Liver (tissue), 7 donors: ENCODE measurements at regions not wholly inside any gene's neighbourhood (a gene's known extent, or its start where the extent isn't known, plus 50 kb on each side); places are given as distances from the start of the nearest gene placed in this dataset.

Source experiments
- DNase-seq: peaks from one replicate; pipeline ENCODE4 v3.0.0-alpha.2; 2017; ENCODE audit warnings: low spot score
- H3K27ac ChIP-seq, 2 donors: one replicate each; pipeline ENCODE4 v1.7.0; 2013; ENCODE audit warnings: inconsistent platforms in 2 of 2, low read length in 2 of 2, control low read depth in 1 of 2, low read depth in 1 of 2, mild to moderate bottlenecking in 1 of 2
- H3K27me3 ChIP-seq, 4 donors: one replicate each; pipeline versions ENCODE4 v1.6.1 to v1.7.0; 2013; ENCODE audit warnings: low read length in 3 of 4, inconsistent platforms in 1 of 4, mild to moderate bottlenecking in 1 of 4, moderate library complexity in 1 of 4; ENCODE audit not compliant: control insufficient read depth in 4 of 4, insufficient read depth in 4 of 4
- H3K36me3 ChIP-seq, 4 donors: one replicate each; pipeline versions ENCODE4 v1.6.1 to v1.7.0; 2013; ENCODE audit warnings: low read length in 3 of 4, mild to moderate bottlenecking in 3 of 4, low read depth in 1 of 4, moderate library complexity in 1 of 4; ENCODE audit not compliant: control insufficient read depth in 4 of 4, insufficient read depth in 3 of 4
- H3K4me1 ChIP-seq, 4 donors: one replicate each; pipeline versions ENCODE4 v1.6.1 to v1.7.0; 2013; ENCODE audit warnings: low read length in 3 of 4, mild to moderate bottlenecking in 3 of 4, moderate library complexity in 1 of 4; ENCODE audit not compliant: control insufficient read depth in 4 of 4, insufficient read depth in 4 of 4
- H3K4me3 ChIP-seq, 3 donors: one replicate each; pipeline versions ENCODE4 v1.6.1 to v1.7.0; 2013; ENCODE audit warnings: low read length in 3 of 3, control low read depth in 1 of 3, low read depth in 1 of 3, mild to moderate bottlenecking in 1 of 3
- H3K9ac ChIP-seq, 2 donors: one replicate each; pipeline ENCODE4 v1.7.0; 2013; ENCODE audit warnings: low read length in 2 of 2, mild to moderate bottlenecking in 2 of 2, moderate library complexity in 2 of 2, control low read depth in 1 of 2, low read depth in 1 of 2
- H3K9me3 ChIP-seq, 4 donors: one replicate each; pipeline versions ENCODE4 v1.6.1 to v1.7.0; 2013; ENCODE audit warnings: low read length in 3 of 4; ENCODE audit not compliant: control insufficient read depth in 4 of 4
- HNF4A ChIP-seq, 2 donors: conservative IDR thresholded peaks; 2 replicates each; pipeline ENCODE4 v1.6.1; 2016; ENCODE audit warnings: antibody characterized with exemption in 2 of 2, mild to moderate bottlenecking in 2 of 2
- WGBS: extraction: QIAGEN DNeasy Blood & Tissue Kit; methylation state at CpG from one replicate; pipeline ENCODE4 v1.1.7; 2013; 5-methylcytosine and 5-hydroxymethylcytosine counted together
- donor health status: healthy.
- donor health status: healthy.
- donor health status: healthy.
- donor health status: healthy.

DNA sequence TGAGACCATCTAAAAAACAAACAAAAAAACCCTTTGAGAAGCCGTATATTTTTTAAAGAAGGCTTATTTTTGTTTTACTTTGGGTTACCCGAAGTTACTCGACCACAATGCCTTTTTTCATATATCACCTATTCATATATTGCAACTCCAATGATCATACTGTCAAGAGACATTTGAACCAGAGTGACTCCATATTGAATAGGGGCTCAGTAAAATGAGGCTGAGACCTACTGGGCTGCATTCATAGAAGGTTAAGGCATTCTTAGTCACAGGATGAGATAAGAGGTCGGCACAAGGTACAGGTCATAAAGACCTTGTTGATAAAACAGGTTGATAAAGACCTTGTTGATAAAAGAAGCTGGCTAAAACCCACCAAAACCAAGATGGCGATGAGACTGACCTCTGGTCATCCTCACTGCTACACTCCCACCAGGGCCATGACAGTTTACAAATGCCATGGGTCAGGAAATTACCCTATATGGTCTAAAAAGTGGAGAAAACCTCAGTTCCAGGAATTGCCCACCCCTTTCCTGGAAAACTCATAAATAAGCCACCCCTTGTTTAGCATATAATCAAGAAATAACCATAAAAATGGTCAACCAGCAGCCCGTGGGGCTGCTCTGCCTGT is 50.0 kb upstream of the PKP2 start:
- H3K36me3 ChIP-seq, result no peaks in the 10 kb centered on the region
- H3K27ac ChIP-seq, result no peak overlapping the region
- no peak overlapping the region for H3K4me3 ChIP-seq
- no peaks in the 10 kb centered on the region for H3K9me3 ChIP-seq
- WGBS, result 60% methylated on average over 6 of the region's 6 CpGs
- H3K4me1 ChIP-seq, result no peaks in the 10 kb centered on the region
- no peak for TF ChIP-seq HNF4A (conservative IDR thresholded peaks at IDR 0.05)
- H3K27me3 ChIP-seq, result no peaks in the 10 kb centered on the region
- no peak for DNase-seq
- no peak overlapping the region for H3K9ac ChIP-seq
